Stomach (tissue), 8 donors: ENCODE measurements at regions not wholly inside any gene's neighbourhood (a gene's known extent, or its start where the extent isn't known, plus 50 kb on each side); places are given as distances from the start of the nearest gene placed in this dataset.

ENCODE experiments used
- DNase-seq, 2 donors: peaks; one replicate each; pipeline versions ENCODE4 v3.0.0 to v3.0.0-alpha.2; 2013 to 2019
- H3K27ac ChIP-seq, 5 donors: fragments of 200-600 bp in 4 of 5; sonication (generic) in 4 of 5; one replicate each; pipeline ENCODE4 v1.5.1; 2013 to 2019; ENCODE audit warnings: mild to moderate bottlenecking in 1 of 5, moderate library complexity in 1 of 5
- H3K27me3 ChIP-seq, 3 donors: fragments of 200-600 bp; sonication (generic); one replicate each; pipeline ENCODE4 v1.5.1; 2017 to 2019; ENCODE audit warnings: mixed run types in 1 of 3
- H3K36me3 ChIP-seq, 4 donors: fragments of 200-600 bp; sonication (generic); 1 replicate in 3 of 4; 2 replicates in 1 of 4; pipeline ENCODE4 v1.5.1; 2016 to 2019
- H3K4me1 ChIP-seq, 4 donors: fragments of 200-600 bp; sonication (generic); one replicate each; pipeline ENCODE4 v1.5.1; 2016 to 2019
- H3K4me3 ChIP-seq, 4 donors: fragments of 200-600 bp; sonication (generic) in 3 of 4; one replicate each; pipeline ENCODE4 v1.5.1; 2016 to 2019; ENCODE audit warnings: mild to moderate bottlenecking in 1 of 4
- H3K9me3 ChIP-seq, 4 donors: fragments of 200-600 bp; sonication (generic); one replicate each; pipeline ENCODE4 v1.5.1; 2016 to 2019
- CTCF ChIP-seq, 7 experiments: fragments of 450-650 bp in 4 of 7; fragments of 200-600 bp in 3 of 7; sonication (generic) in 3 of 7; IDR thresholded peaks; one replicate each; pipeline ENCODE4 v1.5.1; 2016 to 2019; ENCODE audit warnings: antibody characterized with exemption in 7 of 7, control low read depth in 2 of 7, mild to moderate bottlenecking in 1 of 7
- EP300 ChIP-seq: sonication (generic); formaldehyde crosslinking; IDR thresholded peaks from one replicate; pipeline ENCODE4 v1.6.1; 2017; ENCODE audit warnings: antibody characterized with exemption
- POLR2A ChIP-seq, 4 donors: fragments of 450-650 bp; IDR thresholded peaks; one replicate each; pipeline ENCODE4 v1.6.1; 2016; ENCODE audit warnings: antibody characterized with exemption in 4 of 4, control low read depth in 2 of 4, mild to moderate bottlenecking in 1 of 4, moderate library complexity in 1 of 4
- POLR2AphosphoS5 ChIP-seq, 3 donors: sonication (generic); formaldehyde crosslinking; IDR thresholded peaks; one replicate each; pipeline ENCODE4 v1.6.1; 2016; ENCODE audit warnings: antibody characterized with exemption in 3 of 3
- WGBS, 5 donors: extraction: QIAGEN DNeasy Blood & Tissue Kit in 3 of 5; methylation state at CpG; one replicate each; pipeline versions ENCODE4 v1.1.5 to v1.1.7; 2013 to 2018; 5-methylcytosine and 5-hydroxymethylcytosine counted together
- intact Hi-C: fragments of 100-400 bp; cut with DNase I; formaldehyde crosslinking; loops from one replicate; pipeline ENCODE4 v1.15.1; 2023; ENCODE audit warnings: low total_unique reads
- donor health status: healthy with polysubstance abuse.
- donor health status: Bipolar disorder and iron deficiency.
- donor health status: healthy.

- intact Hi-C loops: no loop called here
- no peak overlapping the region for H3K4me3 ChIP-seq
- no peak for DNase-seq
- H3K27ac ChIP-seq: no peak overlapping the region
- no peaks in the 10 kb centered on the region for H3K36me3 ChIP-seq
- H3K4me1 ChIP-seq: no peaks in the 10 kb centered on the region
- 79 to 88% (median 85%) methylated on average over 3 of the region's 3 CpGs for WGBS, 5 donors
- H3K9me3 ChIP-seq: peaks cover 0 to 17% (median 7%) of the 10 kb centered on the region in 4 donors
- no peaks in the 10 kb centered on the region for H3K27me3 ChIP-seq
- TF ChIP-seq POLR2A (IDR thresholded peaks at IDR 0.05) (no peak), CTCF (IDR thresholded peaks at IDR 0.05) (no peak), EP300 (no peak), POLR2AphosphoS5 (IDR thresholded peaks at IDR 0.05) (no peak)
These were observed 153.1 kb downstream of the PCDH17 start for GRCh38 chr13:57784633-57785032.

- no peaks in the 10 kb centered on the region for H3K27me3 ChIP-seq
- no peaks in the 10 kb centered on the region for H3K4me1 ChIP-seq
- H3K9me3 ChIP-seq: peaks cover 0 to 17% (median 7%) of the 10 kb centered on the region in 4 donors
- intact Hi-C loops: no loop called here
- WGBS, 5 donors: 91 to 94% (median 93%) methylated on average over 13 to 16 of the region's 16 CpGs
- TF ChIP-seq POLR2A (IDR thresholded peaks at IDR 0.05) (no peak), EP300 (no peak), CTCF (IDR thresholded peaks at IDR 0.05) (no peak), POLR2AphosphoS5 (IDR thresholded peaks at IDR 0.05) (no peak)
- no peak overlapping the region for H3K27ac ChIP-seq
- H3K36me3 ChIP-seq: no peaks in the 10 kb centered on the region
- H3K4me3 ChIP-seq: no peak overlapping the region
- no peak for DNase-seq
These were observed 155.7 kb downstream of the PCDH17 start for GRCh38 chr13:57787058-57787791.

- DNase-seq: no peak
- H3K4me3 ChIP-seq: no peak overlapping the region
- H3K27ac ChIP-seq: no peak overlapping the region
- intact Hi-C loops: no loop called here
- H3K9me3 ChIP-seq: no peaks in the 10 kb centered on the region
- no peaks in the 10 kb centered on the region for H3K4me1 ChIP-seq
- WGBS, 5 donors: 39 to 49% (median 44%) methylated on average over 3 of the region's 3 CpGs
- H3K27me3 ChIP-seq: no peaks in the 10 kb centered on the region
- no peaks in the 10 kb centered on the region for H3K36me3 ChIP-seq
- no peak for TF ChIP-seq POLR2AphosphoS5 (IDR thresholded peaks at IDR 0.05)
- TF ChIP-seq CTCF (IDR thresholded peaks at IDR 0.05): no peak
- no peak for TF ChIP-seq POLR2A (IDR thresholded peaks at IDR 0.05)
- no peak for TF ChIP-seq EP300
These were observed 168.1 kb downstream of the PCDH17 start for GRCh38 chr13:57799624-57800023.

GRCh38 chr13:57813651-57814050, 182.1 kb downstream of the PCDH17 start:
- Histone ChIP-seq H3K27ac (no peak overlapping the region), H3K4me1 (no peaks in the 10 kb centered on the region), H3K27me3 (no peaks in the 10 kb centered on the region), H3K4me3 (no peak overlapping the region), H3K9me3 (no peaks in the 10 kb centered on the region), H3K36me3 (no peaks in the 10 kb centered on the region)
- intact Hi-C loops: no loop called here
- WGBS, 5 donors: 80 to 88% (median 84%) methylated on average over 2 of the region's 2 CpGs
- TF ChIP-seq POLR2AphosphoS5 (IDR thresholded peaks at IDR 0.05): no peak
- no peak for TF ChIP-seq POLR2A (IDR thresholded peaks at IDR 0.05)
- no peak for TF ChIP-seq CTCF (IDR thresholded peaks at IDR 0.05)
- TF ChIP-seq EP300: no peak
- peak in 1 of 2 donors; percentile 28 for DNase-seq
